ENCODE measurements at regions not wholly inside any gene's neighbourhood (a gene's known extent, or its start where the extent isn't known, plus 50 kb on each side); places are given as distances from the start of the nearest gene placed in this dataset.

DNA sequence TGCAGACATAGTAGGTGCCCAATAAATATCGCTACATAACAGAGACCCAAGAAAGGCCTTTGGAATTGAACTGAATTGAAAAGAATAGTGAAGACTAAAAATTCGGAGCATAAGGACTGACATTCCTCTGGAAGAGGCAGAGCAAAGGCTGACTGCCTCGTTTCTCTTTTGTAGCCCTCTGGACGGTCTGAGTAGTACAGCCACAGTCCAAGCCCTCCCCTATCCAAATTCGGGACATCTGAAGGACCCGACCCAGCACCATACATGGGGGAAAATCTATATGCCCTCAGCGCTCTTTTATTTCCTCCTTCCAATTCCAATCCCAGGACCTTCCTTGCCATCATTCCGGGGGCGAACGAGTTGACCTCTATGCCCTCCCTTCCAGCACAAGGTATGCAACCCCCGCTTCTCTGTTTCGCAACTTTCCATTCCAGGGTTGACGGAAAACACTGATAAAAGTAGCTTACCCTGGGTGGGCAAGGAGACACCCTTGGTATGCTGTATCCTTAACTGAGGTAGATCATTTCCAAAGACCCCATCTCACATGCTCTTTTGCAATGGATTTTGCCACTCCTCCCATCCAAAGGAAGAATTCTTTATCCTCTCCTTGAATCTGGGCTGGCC lies 127.4 kb upstream of the MAP1LC3B2 start:
- no peaks in the 10 kb centered on the region for H3K9me3 ChIP-seq (ENCODE audit: control insufficient read depth in 4 of 4, low read length in 3 of 4)

GRCh38 chr12:116432314-116432750 lies 126.8 kb upstream of the MAP1LC3B2 start:
- no peak overlapping the region for H3K27ac ChIP-seq (ENCODE audit: low read depth in 1 of 2, low read length in 2 of 2)
- H3K27me3 ChIP-seq (ENCODE audit: control insufficient read depth in 4 of 4, insufficient read depth in 4 of 4, low read length in 3 of 4): no peaks in the 10 kb centered on the region
- no peak overlapping the region for H3K9ac ChIP-seq (ENCODE audit: low read depth in 1 of 2, low read length in 2 of 2)
- no peaks in the 10 kb centered on the region for H3K9me3 ChIP-seq (ENCODE audit: control insufficient read depth in 4 of 4, low read length in 3 of 4)
- no peak overlapping the region for H3K4me3 ChIP-seq (ENCODE audit: low read depth in 1 of 3, low read length in 3 of 3)
- DNase-seq (ENCODE audit: low spot score): no peak
- H3K4me1 ChIP-seq (ENCODE audit: control insufficient read depth in 4 of 4, insufficient read depth in 4 of 4, low read length in 3 of 4): peaks cover 0 to 29% (median 22%) of the 10 kb centered on the region in 4 donors
- WGBS: 72% methylated on average over 4 of the region's 4 CpGs
- TF ChIP-seq SP1 (IDR thresholded peaks at IDR 0.05) (no peak), FOXA1 (IDR thresholded peaks at IDR 0.05) (no peak), YY1 (IDR thresholded peaks at IDR 0.05) (no peak), EGR1 (IDR thresholded peaks at IDR 0.05; ENCODE audit: low read depth in 2 of 2) (no peak)
- no peaks in the 10 kb centered on the region for H3K36me3 ChIP-seq (ENCODE audit: control insufficient read depth in 4 of 4, insufficient read depth in 3 of 4, low read depth in 1 of 4, low read length in 3 of 4)

More for the DNA sequence above, 127.4 kb upstream of the MAP1LC3B2 start:
- Histone ChIP-seq H3K27ac (ENCODE audit: low read depth in 1 of 2, low read length in 2 of 2) (no peak overlapping the region), H3K27me3 (ENCODE audit: control insufficient read depth in 4 of 4, insufficient read depth in 4 of 4, low read length in 3 of 4) (no peaks in the 10 kb centered on the region), H3K4me3 (ENCODE audit: low read depth in 1 of 3, low read length in 3 of 3) (no peak overlapping the region), H3K9ac (ENCODE audit: low read depth in 1 of 2, low read length in 2 of 2) (no peak overlapping the region), H3K36me3 (ENCODE audit: control insufficient read depth in 4 of 4, insufficient read depth in 3 of 4, low read depth in 1 of 4, low read length in 3 of 4) (no peaks in the 10 kb centered on the region), H3K4me1 (ENCODE audit: control insufficient read depth in 4 of 4, insufficient read depth in 4 of 4, low read length in 3 of 4) (peaks cover 0 to 24% (median 17%) of the 10 kb centered on the region in 4 donors)
- TF ChIP-seq GABPA (IDR thresholded peaks at IDR 0.05 in 1 of 2, conservative IDR thresholded peaks at IDR 0.05 in 1 of 2): no peak
- no peak for TF ChIP-seq EGR1 (IDR thresholded peaks at IDR 0.05; ENCODE audit: low read depth in 2 of 2)
- TF ChIP-seq ATF3 (IDR thresholded peaks at IDR 0.05): no peak
- TF ChIP-seq RAD21 (IDR thresholded peaks at IDR 0.05): no peak
- TF ChIP-seq SP1 (IDR thresholded peaks at IDR 0.05): no peak
- TF ChIP-seq FOXA1 (IDR thresholded peaks at IDR 0.05): no peak
- no peak for TF ChIP-seq MAX (IDR thresholded peaks at IDR 0.05)
- TF ChIP-seq, protein P1, sequence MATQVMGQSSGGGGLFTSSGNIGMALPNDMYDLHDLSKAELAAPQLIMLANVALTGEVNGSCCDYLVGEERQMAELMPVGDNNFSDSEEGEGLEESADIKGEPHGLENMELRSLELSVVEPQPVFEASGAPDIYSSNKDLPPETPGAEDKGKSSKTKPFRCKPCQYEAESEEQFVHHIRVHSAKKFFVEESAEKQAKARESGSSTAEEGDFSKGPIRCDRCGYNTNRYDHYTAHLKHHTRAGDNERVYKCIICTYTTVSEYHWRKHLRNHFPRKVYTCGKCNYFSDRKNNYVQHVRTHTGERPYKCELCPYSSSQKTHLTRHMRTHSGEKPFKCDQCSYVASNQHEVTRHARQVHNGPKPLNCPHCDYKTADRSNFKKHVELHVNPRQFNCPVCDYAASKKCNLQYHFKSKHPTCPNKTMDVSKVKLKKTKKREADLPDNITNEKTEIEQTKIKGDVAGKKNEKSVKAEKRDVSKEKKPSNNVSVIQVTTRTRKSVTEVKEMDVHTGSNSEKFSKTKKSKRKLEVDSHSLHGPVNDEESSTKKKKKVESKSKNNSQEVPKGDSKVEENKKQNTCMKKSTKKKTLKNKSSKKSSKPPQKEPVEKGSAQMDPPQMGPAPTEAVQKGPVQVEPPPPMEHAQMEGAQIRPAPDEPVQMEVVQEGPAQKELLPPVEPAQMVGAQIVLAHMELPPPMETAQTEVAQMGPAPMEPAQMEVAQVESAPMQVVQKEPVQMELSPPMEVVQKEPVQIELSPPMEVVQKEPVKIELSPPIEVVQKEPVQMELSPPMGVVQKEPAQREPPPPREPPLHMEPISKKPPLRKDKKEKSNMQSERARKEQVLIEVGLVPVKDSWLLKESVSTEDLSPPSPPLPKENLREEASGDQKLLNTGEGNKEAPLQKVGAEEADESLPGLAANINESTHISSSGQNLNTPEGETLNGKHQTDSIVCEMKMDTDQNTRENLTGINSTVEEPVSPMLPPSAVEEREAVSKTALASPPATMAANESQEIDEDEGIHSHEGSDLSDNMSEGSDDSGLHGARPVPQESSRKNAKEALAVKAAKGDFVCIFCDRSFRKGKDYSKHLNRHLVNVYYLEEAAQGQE (IDR thresholded peaks at IDR 0.05): no peak
- no peak for TF ChIP-seq YY1 (IDR thresholded peaks at IDR 0.05)
- no peak for TF ChIP-seq JUND (IDR thresholded peaks at IDR 0.05)
- no peak for DNase-seq (ENCODE audit: low spot score)
- WGBS: 81% methylated on average over 13 of the region's 13 CpGs

DNA sequence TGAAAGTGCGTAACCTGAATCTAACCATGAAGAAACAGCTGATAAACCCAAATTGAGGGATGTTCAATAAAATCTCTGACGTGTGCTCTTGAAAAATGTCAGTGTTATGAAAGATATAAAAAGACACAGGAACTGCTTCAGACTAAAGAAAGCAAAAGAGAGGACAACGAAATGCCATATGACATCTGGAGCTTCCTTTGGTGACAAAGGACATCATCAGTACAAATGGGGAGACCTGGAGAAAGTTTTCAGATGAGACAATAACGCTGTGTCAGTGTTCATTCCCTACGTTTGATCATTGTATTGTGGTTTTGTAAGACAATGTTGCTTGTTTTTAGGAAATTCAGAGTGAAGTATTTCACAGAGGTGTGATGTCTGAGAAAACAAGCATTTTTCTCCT lies 125.9 kb upstream of the MAP1LC3B2 start:
- TF ChIP-seq GABPA (IDR thresholded peaks at IDR 0.05 in 1 of 2, conservative IDR thresholded peaks at IDR 0.05 in 1 of 2): no peak
- TF ChIP-seq, protein P2, sequence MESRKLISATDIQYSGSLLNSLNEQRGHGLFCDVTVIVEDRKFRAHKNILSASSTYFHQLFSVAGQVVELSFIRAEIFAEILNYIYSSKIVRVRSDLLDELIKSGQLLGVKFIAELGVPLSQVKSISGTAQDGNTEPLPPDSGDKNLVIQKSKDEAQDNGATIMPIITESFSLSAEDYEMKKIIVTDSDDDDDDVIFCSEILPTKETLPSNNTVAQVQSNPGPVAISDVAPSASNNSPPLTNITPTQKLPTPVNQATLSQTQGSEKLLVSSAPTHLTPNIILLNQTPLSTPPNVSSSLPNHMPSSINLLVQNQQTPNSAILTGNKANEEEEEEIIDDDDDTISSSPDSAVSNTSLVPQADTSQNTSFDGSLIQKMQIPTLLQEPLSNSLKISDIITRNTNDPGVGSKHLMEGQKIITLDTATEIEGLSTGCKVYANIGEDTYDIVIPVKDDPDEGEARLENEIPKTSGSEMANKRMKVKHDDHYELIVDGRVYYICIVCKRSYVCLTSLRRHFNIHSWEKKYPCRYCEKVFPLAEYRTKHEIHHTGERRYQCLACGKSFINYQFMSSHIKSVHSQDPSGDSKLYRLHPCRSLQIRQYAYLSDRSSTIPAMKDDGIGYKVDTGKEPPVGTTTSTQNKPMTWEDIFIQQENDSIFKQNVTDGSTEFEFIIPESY (IDR thresholded peaks at IDR 0.05): no peak
- 80% methylated on average over 5 of the region's 5 CpGs for WGBS
- Histone ChIP-seq H3K4me1 (ENCODE audit: control insufficient read depth in 4 of 4, insufficient read depth in 4 of 4, low read length in 3 of 4) (peaks cover 0 to 31% (median 24%) of the 10 kb centered on the region in 4 donors), H3K27ac (ENCODE audit: low read depth in 1 of 2, low read length in 2 of 2) (no peak overlapping the region), H3K36me3 (ENCODE audit: control insufficient read depth in 4 of 4, insufficient read depth in 3 of 4, low read depth in 1 of 4, low read length in 3 of 4) (no peaks in the 10 kb centered on the region), H3K9me3 (ENCODE audit: control insufficient read depth in 4 of 4, low read length in 3 of 4) (no peaks in the 10 kb centered on the region), H3K9ac (ENCODE audit: low read depth in 1 of 2, low read length in 2 of 2) (no peak overlapping the region), H3K4me3 (ENCODE audit: low read depth in 1 of 3, low read length in 3 of 3) (no peak overlapping the region), H3K27me3 (ENCODE audit: control insufficient read depth in 4 of 4, insufficient read depth in 4 of 4, low read length in 3 of 4) (no peaks in the 10 kb centered on the region)
- no peak for DNase-seq (ENCODE audit: low spot score)
